Type B pancreatic cell (in vitro differentiated cells): ENCODE measurements at regions not wholly inside any gene's neighbourhood (a gene's known extent, or its start where the extent isn't known, plus 50 kb on each side); places are given as distances from the start of the nearest gene placed in this dataset.

Experiments
- DNase-seq: peaks from one replicate; pipeline ENCODE4 v3.0.0; 2021; ENCODE audit warnings: mixed read lengths; ENCODE audit not compliant: unreplicated experiment; ENCODE audit errors: extremely low spot score
- H3K27ac Mint-ChIP-seq: 2 replicates; pipeline ENCODE4 v1.8.0; 2021; ENCODE audit warnings: mild to moderate bottlenecking, mixed read lengths
- H3K27me3 Mint-ChIP-seq: 2 replicates; pipeline ENCODE4 v1.8.0; 2021; ENCODE audit warnings: mixed read lengths
- H3K36me3 Mint-ChIP-seq: 2 replicates; pipeline ENCODE4 v1.8.0; 2021; ENCODE audit warnings: mixed read lengths
- H3K4me1 Mint-ChIP-seq: one replicate; pipeline ENCODE4 v1.8.0; 2021; ENCODE audit warnings: mixed read lengths; ENCODE audit not compliant: unreplicated experiment
- H3K4me3 Mint-ChIP-seq: 2 replicates; pipeline ENCODE4 v1.8.0; 2021; ENCODE audit warnings: mild to moderate bottlenecking, mixed read lengths
- H3K9me3 Mint-ChIP-seq: 2 replicates; pipeline ENCODE4 v1.8.0; 2021; ENCODE audit warnings: mixed read lengths
- CTCF ChIP-seq: fragments of 200-600 bp; sonication (generic); conservative IDR thresholded peaks from 2 replicates; pipeline ENCODE4 v1.5.0; 2021; ENCODE audit warnings: antibody characterized with exemption, mild to moderate bottlenecking

- Mint-ChIP-seq H3K4me3 (no peak overlapping the region), H3K27ac (no peak overlapping the region), H3K4me1 (no peaks in the 10 kb centered on the region), H3K36me3 (no peaks in the 10 kb centered on the region), H3K9me3 (no peaks in the 10 kb centered on the region), H3K27me3 (no peaks in the 10 kb centered on the region)
- no peak for DNase-seq
- TF ChIP-seq CTCF: no peak
Measured at GRCh38 chr9:99722877-99723276, 98.8 kb upstream of the NR4A3 start.

GRCh38 chr9:99724640-99725039 lies 97.0 kb upstream of the NR4A3 start:
- H3K27me3 Mint-ChIP-seq: no peaks in the 10 kb centered on the region

DNA sequence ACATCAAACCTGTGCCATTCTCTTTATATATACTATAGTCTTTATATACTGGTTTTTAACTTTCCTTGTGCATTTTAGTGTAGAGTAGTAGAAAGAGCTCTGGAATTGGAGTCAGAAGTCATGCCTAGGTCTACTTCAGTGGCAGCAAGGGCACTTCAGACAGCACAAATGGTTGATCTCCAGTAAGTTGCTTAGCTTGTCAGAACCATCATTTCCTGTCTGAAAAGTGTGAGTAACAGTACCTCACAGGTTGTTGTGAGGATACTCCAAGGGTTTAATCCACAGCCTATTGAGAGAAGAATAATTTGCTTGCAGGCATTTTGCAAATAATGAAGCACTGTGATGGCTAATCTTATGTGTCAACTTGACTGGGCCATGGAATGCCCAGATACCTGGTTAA lies 95.8 kb upstream of the NR4A3 start:
- Mint-ChIP-seq H3K4me3 (no peak overlapping the region), H3K27ac (no peak overlapping the region), H3K36me3 (no peaks in the 10 kb centered on the region), H3K4me1 (no peaks in the 10 kb centered on the region), H3K27me3 (no peaks in the 10 kb centered on the region), H3K9me3 (no peaks in the 10 kb centered on the region)
- DNase-seq: no peak
- TF ChIP-seq CTCF: no peak

More at GRCh38 chr9:99724640-99725039, 97.0 kb upstream of the NR4A3 start:
- Mint-ChIP-seq H3K9me3 (no peaks in the 10 kb centered on the region), H3K4me3 (no peak overlapping the region), H3K27ac (no peak overlapping the region), H3K4me1 (no peaks in the 10 kb centered on the region), H3K36me3 (no peaks in the 10 kb centered on the region)
- no peak for TF ChIP-seq CTCF
- no peak for DNase-seq

- H3K27me3 Mint-ChIP-seq: no peaks in the 10 kb centered on the region
- no peak for TF ChIP-seq CTCF
- no peaks in the 10 kb centered on the region for H3K36me3 Mint-ChIP-seq
- no peak overlapping the region for H3K4me3 Mint-ChIP-seq
- DNase-seq: no peak
- H3K9me3 Mint-ChIP-seq: no peaks in the 10 kb centered on the region
- no peak overlapping the region for H3K27ac Mint-ChIP-seq
- H3K4me1 Mint-ChIP-seq: no peaks in the 10 kb centered on the region
Measured at GRCh38 chr9:99726758-99727157, 94.9 kb upstream of the NR4A3 start.

- H3K27me3 Mint-ChIP-seq: no peaks in the 10 kb centered on the region
- H3K9me3 Mint-ChIP-seq: no peaks in the 10 kb centered on the region
- TF ChIP-seq CTCF: no peak
- no peak for DNase-seq
- no peak overlapping the region for H3K27ac Mint-ChIP-seq
- H3K4me3 Mint-ChIP-seq: no peak overlapping the region
- no peaks in the 10 kb centered on the region for H3K36me3 Mint-ChIP-seq
- no peaks in the 10 kb centered on the region for H3K4me1 Mint-ChIP-seq
Measured at GRCh38 chr9:99730062-99730461, 91.6 kb upstream of the NR4A3 start.

DNA sequence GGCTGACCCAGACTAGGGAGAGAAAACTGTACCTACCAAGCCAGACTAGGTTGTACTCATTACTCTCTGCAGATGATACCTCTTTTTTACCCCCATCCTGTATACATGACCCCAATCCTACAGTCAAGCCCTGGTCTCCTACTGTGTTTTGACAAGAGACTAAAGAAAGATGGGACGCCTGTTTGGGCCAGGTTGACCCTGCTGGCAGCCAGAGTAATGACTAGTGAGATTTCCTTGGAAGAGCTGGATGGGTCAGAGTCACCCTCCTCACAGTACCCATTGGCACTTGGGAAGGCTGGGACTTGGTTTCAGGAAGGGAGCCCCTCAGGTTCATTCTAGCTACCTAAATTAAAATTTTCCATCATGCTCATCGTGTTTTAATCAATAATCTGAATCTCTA lies 89.7 kb upstream of the NR4A3 start:
- Mint-ChIP-seq H3K4me3 (no peak overlapping the region), H3K36me3 (no peaks in the 10 kb centered on the region), H3K27ac (no peak overlapping the region), H3K9me3 (no peaks in the 10 kb centered on the region), H3K27me3 (no peaks in the 10 kb centered on the region), H3K4me1 (no peaks in the 10 kb centered on the region)
- no peak for DNase-seq
- no peak for TF ChIP-seq CTCF
